ENCODE measurements at regions not wholly inside any gene's neighbourhood (a gene's known extent, or its start where the extent isn't known, plus 50 kb on each side); places are given as distances from the start of the nearest gene placed in this dataset.

GRCh38 chr13:99821741-99822140 is 149.8 kb downstream of the ZIC5 start:
- TF ChIP-seq CTCF (IDR thresholded peaks at IDR 0.05) (no peak), GTF2I (CRISPR knock-in tag; conservative IDR thresholded peaks at IDR 0.05) (no peak), AFF4 (CRISPR knock-in tag; IDR thresholded peaks at IDR 0.05; ENCODE audit: borderline replicate concordance) (no peak), FOXJ3 (CRISPR knock-in tag; IDR thresholded peaks at IDR 0.05; ENCODE audit: borderline replicate concordance) (no peak)
